ENCODE measurements at regions not wholly inside any gene's neighbourhood (a gene's known extent, or its start where the extent isn't known, plus 50 kb on each side); places are given as distances from the start of the nearest gene placed in this dataset.
A peak's percentile ranks its signal among the peaks of the same experiment; 100 is the strongest.

DNA sequence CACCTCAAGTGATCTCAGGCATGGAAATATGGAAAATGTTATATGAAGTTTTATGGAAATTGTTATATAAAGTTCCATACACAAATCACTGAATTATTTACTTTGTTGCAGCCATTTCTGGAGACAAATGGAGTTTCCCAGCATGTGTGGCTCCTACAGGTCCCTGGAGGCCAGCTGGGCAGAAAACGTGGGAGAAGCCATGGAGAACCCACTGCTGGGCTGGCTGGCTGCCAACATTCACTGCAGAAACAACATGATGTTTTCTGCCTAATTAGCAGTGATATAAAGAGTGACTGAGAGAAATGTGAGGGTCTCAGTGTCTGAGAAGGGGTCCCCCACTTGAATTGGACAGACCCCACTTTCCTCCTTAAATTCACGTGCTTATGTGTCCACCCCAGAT lies 208.8 kb upstream of the IRX2 start:
- Mint-ChIP-seq H3K27ac (no peak overlapping the region), H3K36me3 (peaks cover 5% of the 10 kb centered on the region), H3K9me3 (peaks cover 11% of the 10 kb centered on the region), H3K27me3 (no peaks in the 10 kb centered on the region), H3K4me1 (ENCODE audit: unreplicated experiment) (no peaks in the 10 kb centered on the region), H3K4me3 (no peak overlapping the region)
- TF ChIP-seq CTCF (conservative IDR thresholded peaks at IDR 0.05): no peak
- DNase-seq (ENCODE audit: extremely low spot score, unreplicated experiment): no peak

DNA sequence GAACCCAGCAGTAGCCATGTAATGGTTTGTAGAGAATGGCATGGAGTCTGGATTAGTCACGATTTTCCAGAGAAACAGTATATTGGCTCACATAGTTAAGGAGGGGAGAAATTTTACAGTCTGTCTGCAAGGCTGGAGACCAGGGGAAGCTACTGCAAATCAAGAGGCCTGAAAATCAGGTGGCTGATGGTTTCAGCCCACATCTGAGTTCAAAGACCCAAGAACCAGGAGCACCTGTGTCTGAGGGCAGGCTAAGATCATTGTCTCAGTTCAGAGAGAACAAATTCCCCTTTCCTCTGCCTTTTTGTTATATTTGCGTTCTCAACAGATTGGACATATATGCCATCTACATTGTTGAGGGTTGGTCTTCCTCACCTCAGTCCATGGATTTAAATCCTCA lies 207.5 kb upstream of the IRX2 start:
- no peak for DNase-seq (ENCODE audit: extremely low spot score, unreplicated experiment)
- peaks cover 13% of the 10 kb centered on the region for H3K9me3 Mint-ChIP-seq
- H3K4me3 Mint-ChIP-seq: no peak overlapping the region
- H3K36me3 Mint-ChIP-seq: peaks cover 5% of the 10 kb centered on the region
- no peaks in the 10 kb centered on the region for H3K27me3 Mint-ChIP-seq
- TF ChIP-seq CTCF (conservative IDR thresholded peaks at IDR 0.05): no peak
- H3K27ac Mint-ChIP-seq: no peak overlapping the region
- H3K4me1 Mint-ChIP-seq (ENCODE audit: unreplicated experiment): no peaks in the 10 kb centered on the region

DNA sequence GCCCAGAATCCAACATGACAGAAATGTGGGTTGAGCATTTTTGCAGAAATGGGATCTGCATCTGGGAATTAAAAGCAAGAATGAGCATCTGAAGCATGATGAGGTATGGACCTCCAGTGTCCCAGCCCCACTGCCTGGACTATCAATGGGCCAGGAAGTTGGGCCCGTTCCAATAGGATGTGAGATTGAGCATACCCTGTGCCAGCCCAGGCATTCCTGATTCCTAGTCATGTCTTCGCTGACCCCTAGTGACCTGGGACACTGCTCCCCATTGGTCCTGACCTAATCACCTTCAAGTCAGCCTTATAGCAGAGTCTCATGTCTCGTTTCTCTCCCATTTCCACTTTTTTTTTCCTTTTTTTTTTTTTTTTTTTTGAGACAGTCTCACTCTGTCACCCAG lies 197.4 kb upstream of the IRX2 start:
- no peak overlapping the region for H3K4me3 Mint-ChIP-seq
- no peak for TF ChIP-seq CTCF (conservative IDR thresholded peaks at IDR 0.05)
- no peaks in the 10 kb centered on the region for H3K9me3 Mint-ChIP-seq
- DNase-seq (ENCODE audit: extremely low spot score, unreplicated experiment): no peak
- no peaks in the 10 kb centered on the region for H3K4me1 Mint-ChIP-seq (ENCODE audit: unreplicated experiment)
- H3K27me3 Mint-ChIP-seq: no peaks in the 10 kb centered on the region
- no peaks in the 10 kb centered on the region for H3K36me3 Mint-ChIP-seq
- H3K27ac Mint-ChIP-seq: no peak overlapping the region

- no peaks in the 10 kb centered on the region for H3K9me3 Mint-ChIP-seq
- TF ChIP-seq CTCF (conservative IDR thresholded peaks at IDR 0.05): no peak
- no peak overlapping the region for H3K4me3 Mint-ChIP-seq
These were observed 194.8 kb upstream of the IRX2 start for GRCh38 chr5:2946315-2946714.

GRCh38 chr5:2936413-2936812 lies 184.9 kb upstream of the IRX2 start:
- no peak overlapping the region for H3K4me3 Mint-ChIP-seq
- H3K4me1 Mint-ChIP-seq (ENCODE audit: unreplicated experiment): no peaks in the 10 kb centered on the region
- no peaks in the 10 kb centered on the region for H3K36me3 Mint-ChIP-seq
- no peak overlapping the region for H3K27ac Mint-ChIP-seq
- no peaks in the 10 kb centered on the region for H3K27me3 Mint-ChIP-seq
- TF ChIP-seq CTCF (conservative IDR thresholded peaks at IDR 0.05): no peak
- no peak for DNase-seq (ENCODE audit: extremely low spot score, unreplicated experiment)
- no peaks in the 10 kb centered on the region for H3K9me3 Mint-ChIP-seq

More at GRCh38 chr5:2946315-2946714, 194.8 kb upstream of the IRX2 start:
- Mint-ChIP-seq H3K27ac (no peak overlapping the region), H3K4me1 (ENCODE audit: unreplicated experiment) (no peaks in the 10 kb centered on the region), H3K27me3 (no peaks in the 10 kb centered on the region), H3K36me3 (no peaks in the 10 kb centered on the region)
- no peak for DNase-seq (ENCODE audit: extremely low spot score, unreplicated experiment)

DNA sequence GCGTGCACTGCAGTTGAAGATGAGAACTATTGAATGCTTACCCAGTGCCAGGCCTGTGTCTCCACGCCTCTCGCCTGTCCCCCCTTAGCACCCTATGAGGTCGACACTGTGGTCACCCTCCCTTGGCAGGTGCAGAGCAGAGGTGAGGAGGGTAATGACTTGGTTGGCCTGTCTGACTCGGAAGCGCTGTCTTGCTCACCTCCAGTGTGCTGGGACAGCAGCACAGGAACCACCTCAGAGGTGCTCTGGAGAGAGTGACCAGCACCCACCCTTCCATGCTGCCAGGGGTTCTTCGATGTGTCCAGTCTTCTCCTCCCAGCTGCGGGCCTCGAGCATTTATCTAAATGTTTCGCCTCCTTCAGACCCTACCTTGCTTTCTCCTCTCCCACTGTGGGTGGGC lies 178.3 kb upstream of the IRX2 start:
- no peaks in the 10 kb centered on the region for H3K9me3 Mint-ChIP-seq
- peak; percentile 34 for DNase-seq (ENCODE audit: extremely low spot score, unreplicated experiment)
- no peak overlapping the region for H3K27ac Mint-ChIP-seq
- H3K4me3 Mint-ChIP-seq: no peak overlapping the region
- H3K36me3 Mint-ChIP-seq: no peaks in the 10 kb centered on the region
- H3K27me3 Mint-ChIP-seq: no peaks in the 10 kb centered on the region
- H3K4me1 Mint-ChIP-seq (ENCODE audit: unreplicated experiment): no peaks in the 10 kb centered on the region
- no peak for TF ChIP-seq CTCF (conservative IDR thresholded peaks at IDR 0.05)

All from type B pancreatic cell (in vitro differentiated cells).